ENCODE measurements at regions not wholly inside any gene's neighbourhood (a gene's known extent, or its start where the extent isn't known, plus 50 kb on each side); places are given as distances from the start of the nearest gene placed in this dataset.

DNA sequence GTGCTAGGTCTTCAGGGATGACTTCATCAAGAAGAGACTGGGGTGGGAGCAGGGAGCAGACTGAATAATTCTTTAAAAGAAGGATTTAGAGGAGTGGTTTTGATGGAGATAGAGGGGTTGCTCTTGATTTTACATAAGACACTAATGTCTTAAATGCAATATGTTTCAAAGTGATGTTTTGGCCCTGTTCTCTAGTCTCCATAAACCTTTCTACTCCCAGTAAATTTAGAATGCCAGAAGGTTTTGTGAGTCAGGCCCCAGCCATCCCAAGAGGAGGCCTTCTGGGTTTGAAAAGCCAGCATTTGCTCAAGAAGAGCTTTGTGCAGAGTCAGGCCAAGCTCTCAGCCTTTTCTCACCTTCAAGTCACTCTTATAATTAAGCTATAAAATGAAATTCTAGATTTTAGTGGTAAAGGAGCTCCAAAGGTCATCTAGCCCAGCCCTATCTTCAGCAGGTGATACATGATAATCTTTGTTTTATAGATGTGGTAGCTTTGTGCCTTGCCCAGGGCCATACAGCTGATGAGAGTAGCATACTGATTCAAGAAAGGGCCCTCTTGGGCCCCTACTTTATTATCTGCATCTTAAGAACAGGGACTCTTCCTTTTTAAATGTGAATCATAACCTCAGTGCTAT, 122.8 kb upstream of the MTNR1B start:
- DNase-seq, result no peak

DNA sequence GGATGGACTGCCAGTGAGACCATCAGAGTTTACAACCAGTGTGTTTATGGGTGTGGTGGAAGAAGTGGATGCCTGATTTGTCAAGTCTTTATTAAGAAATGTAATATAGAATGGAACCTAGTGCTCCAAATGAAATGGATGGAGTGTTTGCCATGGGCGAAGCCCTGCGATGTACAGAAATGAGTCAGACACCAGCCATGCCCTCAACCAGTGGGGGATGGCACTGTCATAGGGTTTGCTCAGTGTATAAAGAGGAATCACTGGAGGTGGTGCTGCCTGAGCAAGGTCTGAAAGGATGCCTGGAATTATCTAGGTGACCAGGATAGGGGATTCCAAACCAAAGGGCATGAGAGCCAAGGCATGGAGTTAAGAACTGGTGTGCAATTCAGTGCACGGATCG, 120.9 kb upstream of the MTNR1B start:
- DNase-seq, result no peak

DNA sequence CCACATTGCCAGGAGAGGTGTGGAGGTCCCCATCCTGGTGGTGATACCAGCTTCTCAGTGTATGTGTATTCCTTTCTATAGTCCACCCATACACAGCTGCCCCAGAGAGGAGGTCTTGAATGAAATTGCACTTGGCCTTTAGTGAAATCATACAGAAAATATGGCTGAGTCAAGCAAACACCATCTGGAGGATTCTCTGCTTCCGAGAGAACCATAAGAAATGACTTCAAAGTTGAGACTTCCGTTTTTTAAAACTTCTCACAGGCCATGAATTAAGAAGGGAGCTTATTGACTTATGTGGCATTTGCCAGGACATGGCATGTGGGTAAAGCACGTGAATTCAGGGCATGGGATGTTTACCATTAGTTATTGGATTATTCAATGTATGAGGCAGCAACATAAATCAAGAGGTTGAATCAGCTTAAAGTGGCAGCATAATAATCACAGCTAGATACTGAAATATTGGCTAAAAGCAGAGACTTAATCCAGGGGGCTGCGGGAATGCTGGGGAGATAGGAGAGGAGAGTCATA, 119.1 kb upstream of the MTNR1B start:
- no peak for DNase-seq

DNA sequence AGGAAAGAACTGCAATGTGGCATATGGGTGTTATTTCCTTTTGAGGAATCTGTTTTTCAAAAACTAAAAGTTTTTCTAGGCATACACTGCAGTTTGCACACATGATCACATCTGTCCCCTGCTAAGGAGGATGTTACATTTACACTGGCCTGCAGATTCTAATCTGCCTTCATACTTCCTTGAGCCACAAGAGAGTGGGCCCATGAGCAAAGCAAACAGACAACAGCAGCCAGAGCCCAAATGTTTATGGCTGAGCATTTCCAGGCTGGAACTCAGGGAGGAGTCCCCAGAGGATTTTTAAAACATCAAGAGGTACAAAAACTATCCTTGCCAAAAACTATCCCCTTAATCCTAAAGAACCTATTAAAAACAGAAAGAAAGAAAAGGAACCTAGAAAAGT, 117.2 kb upstream of the MTNR1B start:
- no peak for DNase-seq

DNA sequence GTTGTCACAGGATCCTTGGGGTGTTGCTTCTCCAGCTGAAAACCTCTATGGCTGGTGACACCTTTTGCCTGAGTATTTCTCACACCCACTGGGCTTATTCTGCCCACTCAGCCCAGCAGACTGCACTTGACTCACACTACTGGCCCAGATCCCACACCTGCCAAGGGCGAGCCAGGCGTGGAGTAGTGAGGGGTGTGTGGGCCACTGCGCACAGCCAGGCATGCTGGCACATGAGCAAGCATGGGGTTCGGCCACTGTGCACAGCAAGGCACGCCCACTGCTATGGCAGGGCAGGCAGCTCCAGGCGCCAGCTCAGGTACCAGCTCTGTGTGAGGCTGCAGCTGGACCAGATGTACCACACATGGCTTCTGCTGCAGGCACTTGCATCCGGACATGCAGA, 116.5 kb upstream of the MTNR1B start:
- DNase-seq, result no peak

DNA sequence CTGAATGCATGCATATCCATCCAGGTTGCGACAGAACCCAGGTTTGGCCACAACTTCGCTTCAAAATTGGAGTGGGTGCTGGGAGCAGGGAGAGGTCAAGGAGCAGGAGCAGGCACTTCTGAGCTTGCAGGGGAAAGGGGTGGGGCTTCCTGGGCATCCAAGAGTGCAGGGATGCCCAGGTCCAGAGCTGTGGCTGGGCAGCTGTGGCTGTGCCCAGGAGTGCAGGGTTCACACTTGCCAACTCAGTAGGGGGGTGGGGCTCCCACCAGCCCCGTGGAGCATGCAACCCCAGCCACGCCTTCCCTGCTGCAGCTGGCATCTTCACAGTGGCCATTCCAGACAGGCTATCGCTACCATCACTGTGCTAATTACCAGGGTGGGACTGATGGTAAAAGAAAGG, 115.3 kb upstream of the MTNR1B start:
- DNase-seq, result no peak

DNA sequence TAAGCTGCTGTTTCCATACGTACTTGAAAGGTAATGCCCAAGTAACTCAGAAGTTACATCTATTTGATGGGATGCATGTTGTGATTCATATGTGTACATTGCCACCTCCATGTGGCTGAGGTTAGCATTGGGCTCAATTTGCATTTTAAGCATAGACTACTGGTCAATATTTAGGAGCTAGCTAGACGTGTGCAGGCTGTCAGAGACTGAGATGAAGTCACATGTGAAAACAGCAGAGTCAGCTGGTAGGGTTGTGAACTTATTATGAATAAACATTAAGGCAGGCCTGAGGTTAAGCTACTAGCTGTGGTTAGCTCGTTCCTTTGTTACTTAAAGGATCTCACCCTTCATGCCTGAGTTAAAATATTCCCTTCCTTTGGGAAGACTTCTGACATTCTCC, 114.5 kb upstream of the MTNR1B start:
- no peak for DNase-seq

DNA sequence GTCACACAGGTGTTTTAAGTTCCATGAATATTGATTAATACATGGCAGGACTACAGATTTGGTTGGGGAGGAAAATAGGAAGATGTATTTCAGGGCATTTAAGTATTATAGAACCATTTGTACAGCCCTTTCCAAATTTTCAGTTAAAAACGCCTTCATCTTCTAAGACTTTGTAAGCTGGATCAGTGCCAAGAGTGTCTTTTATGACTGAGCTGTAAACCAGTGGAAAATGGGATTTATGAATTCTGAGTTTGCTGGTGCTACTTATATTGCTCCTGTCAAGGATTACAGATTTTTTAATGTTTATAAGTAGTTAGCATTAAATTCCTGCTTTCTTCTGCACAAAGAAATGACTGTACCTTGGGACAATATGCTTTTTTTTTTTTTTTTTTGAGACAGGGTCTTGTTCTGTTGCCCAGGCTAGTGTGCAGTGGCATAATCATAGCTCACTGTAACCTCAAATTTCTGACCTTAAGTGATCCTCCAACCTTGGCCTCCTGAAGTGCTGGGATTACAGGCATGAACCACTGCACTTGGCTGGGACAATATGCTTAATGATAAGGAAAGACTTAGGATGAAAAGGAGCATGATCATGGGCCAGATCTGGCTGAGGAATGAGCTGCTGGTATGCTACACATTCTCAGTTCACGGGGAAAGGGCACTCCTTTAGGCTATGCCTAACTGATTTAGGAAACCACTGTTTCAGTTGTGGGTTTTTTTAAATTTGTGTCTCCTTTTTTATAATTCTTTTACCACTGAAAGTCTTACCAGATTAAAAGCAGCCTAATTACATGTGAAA, 113.6 kb upstream of the MTNR1B start:
- no peak for DNase-seq

DNA sequence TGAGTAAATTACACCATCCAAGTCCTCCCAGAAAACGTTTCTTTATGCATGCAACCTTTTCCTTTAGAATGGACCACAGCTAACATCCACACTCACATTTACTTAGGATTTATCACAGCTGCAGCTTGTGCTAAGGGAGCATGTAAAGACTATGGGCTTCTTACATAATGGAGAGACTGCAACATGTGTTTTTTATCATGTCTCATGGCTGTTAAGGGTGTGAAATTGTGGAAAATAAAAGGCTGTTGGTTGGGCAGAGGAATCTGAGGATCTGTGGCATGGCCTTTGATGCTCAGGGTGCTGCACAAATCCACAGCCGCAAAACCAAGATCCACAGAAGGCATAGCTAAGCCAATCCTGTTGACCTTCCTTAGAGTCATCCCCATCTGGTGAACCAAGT, 112.0 kb upstream of the MTNR1B start:
- DNase-seq, result no peak

DNA sequence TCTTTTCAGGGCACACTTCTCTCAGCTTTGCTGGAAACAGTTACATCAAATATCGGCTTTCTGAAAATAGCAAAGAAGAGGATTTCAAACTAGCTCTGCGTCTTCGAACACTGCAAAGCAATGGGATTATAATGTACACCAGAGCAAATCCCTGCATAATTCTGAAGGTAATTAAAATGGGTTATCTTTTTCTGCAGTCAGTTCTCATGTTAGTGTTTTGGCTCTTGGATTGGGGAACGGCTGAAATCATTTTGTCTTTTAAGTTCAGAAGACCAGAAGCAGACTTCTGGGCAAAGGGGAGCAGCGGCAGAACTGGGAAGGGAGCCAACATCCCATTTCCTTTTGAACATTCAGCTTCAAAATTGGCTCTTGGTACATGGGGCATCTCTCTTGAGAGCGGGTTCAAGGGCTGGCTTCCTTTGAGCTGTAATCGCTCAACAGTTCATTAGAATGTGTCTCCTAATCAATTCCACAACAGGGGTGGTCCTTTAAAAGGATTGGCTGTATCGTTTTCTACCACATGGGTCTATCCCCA, 110.2 kb upstream of the MTNR1B start:
- DNase-seq, result no peak

DNA sequence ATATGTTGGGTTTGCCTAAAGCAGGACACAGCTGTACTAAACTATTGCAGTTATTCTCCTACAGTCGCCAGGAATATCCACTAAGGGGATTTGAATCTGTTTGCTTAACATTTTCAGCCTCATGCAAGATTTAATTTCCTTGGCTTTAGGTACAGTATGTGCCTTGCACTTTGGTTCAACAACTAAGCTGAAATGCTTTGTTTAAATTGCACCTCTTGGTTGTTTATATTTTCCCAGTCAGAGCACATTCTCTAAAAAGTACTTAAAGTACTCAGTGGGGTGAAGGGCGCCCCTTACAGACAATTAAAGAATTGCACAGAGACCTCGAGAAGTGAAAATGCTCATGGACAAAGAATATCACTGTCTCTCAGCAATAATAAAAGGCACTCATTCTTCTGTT, 107.8 kb upstream of the MTNR1B start:
- no peak for DNase-seq

DNA sequence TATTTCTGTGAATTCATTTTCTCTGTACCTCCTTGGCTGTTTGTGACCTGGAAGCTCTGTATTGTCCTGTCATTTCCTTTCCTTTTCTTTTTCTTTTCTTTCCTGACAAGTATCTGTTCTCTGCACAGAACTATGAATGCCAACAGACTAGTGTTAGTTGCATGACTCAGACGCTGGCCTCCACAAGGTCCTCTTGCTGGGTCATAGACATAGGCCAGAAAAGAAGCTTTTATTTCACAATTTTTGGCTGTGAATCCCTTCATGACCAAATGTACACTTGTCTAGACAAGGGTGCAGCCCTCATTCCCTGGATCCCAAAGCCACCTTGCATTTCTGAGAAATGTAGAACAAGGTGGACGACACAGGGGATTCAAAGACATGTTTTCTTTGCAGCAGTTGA, 104.1 kb upstream of the MTNR1B start:
- no peak for DNase-seq

DNA sequence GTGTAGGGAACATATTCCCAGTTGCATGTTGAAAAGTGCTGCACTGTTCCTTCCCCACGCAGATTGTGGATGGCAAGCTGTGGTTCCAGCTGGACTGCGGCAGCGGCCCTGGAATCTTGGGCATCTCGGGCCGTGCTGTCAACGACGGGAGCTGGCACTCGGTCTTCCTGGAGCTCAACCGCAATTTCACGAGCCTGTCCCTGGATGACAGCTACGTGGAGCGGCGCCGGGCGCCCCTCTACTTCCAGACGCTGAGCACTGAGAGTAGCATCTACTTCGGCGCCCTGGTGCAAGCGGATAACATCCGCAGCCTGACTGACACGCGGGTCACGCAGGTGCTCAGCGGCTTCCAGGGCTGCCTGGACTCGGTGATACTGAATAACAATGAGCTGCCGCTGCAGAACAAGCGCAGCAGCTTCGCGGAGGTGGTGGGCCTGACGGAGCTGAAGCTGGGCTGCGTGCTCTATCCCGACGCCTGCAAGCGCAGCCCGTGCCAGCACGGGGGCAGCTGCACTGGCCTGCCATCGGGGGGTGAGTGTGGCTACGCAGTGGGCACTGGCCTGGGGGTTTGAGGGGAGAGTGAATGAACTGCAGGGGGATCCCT, 102.7 kb upstream of the MTNR1B start:
- no peak for DNase-seq

DNA sequence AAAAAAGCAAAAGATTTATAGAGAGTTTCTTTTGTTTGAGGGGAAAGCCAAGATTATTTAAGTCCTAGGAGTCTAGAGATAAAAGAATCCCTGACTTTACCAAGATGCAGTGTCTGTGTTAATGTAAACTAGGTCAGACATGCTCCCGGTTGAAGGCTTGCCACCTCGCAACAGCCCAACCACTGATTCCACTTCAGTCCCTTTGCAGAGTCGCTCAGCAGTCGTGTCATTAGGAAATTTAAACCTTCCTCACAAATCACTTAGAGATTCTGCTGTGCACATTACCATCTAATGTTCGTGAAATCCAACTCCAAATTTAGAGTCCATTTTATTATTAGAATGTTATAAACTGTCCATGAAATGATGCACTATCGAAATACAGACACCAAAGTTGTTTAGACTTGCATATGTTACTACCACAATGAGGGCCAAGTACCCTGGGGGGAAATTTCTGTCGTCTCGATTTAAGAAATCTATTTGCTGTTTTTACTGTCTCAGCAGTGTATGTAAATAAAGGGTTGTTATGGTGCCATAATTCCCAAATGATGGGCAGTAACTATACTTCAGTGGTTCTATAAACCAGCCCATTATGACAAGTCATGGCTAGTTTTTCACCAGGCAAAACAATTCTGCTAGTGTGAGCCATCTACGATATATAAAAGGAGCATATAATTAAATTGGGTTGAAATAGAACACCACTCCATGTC, 101.4 kb upstream of the MTNR1B start:
- DNase-seq, result no peak

DNA sequence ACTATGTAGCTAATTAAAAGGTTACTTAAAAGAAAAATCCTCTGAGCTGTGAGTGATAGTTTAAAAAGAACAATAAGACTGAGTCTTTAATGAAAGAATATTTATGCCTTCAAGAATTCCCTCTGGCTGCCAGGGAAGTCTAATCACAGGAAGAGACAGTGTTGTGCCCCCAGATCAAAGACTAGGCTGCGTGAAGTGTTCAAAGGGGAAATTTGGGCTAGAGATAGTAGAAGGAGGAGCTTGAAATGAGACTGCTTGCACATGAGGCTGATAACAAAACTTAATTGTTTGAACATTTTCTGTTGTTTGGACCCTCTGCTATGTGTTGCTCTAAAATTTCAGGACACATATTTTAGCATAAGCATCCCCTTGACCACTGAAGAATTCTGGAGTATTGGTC, 99.7 kb upstream of the MTNR1B start:
- no peak for DNase-seq

DNA sequence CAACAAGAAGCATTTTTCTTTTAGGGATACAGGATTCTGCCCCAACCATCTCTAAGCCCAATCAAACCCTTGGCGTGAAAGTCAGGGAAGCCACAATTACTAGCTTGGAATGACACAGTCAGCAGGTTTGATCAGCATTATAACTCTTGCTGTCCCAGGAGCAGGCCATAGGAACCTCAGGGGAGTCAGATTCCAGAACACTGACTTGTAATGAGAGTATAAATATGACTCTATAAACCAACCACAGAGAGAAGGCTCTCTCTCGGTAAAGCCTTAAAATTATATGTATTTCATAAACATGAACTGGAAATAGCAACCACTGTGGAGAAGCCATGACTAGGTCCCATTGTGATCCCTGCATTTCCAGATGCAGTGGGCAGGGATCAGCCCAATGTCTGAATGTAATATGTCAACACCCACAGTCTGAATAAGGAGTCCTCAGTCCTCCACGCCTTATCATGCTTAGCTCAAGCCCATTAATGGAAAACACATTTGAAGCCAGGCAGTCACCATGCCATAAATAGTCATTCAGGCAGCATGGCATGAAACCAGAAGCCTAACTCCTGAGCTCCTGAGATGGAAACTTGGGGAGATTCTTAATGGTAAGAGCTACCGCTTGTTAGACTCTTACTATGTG, 99.1 kb upstream of the MTNR1B start:
- DNase-seq, result no peak

DNA sequence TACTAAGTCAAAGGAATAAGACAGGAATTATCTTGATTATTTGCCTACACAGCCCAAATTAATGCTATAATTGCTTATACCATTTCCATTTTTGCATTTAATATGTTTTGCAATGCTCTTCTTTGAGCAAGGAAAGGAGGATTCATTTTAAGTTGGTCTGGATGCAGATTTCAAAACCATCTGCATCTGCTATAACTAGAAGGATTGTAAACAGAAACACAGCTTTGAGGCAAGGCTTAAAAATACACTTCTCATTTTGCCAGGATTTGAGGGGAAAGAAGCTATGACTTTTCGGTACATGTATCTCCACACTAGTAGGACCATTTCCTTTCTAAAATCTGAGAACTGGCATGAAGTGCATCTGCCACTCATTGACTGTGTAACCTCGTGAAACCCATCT, 95.9 kb upstream of the MTNR1B start:
- DNase-seq, result no peak

DNA sequence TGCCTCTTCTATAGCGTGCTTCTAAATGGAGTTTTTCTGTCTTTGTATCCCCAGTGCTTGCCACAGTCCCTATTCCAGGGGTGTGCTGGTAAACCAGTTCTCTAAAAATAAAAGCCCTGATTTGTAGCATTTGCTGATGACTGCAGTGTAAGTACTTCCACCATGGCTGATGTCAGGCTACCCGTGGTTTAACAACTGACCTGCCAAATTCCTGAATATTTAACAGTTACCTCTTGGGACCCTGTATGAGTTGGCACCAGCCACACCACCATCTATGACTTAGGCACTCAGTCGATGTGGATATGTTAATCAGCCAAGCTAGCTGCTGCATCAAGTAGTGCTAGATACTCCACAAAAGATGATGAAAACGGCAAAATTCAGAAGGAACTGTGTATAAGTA, 94.0 kb upstream of the MTNR1B start:
- no peak for DNase-seq

DNA sequence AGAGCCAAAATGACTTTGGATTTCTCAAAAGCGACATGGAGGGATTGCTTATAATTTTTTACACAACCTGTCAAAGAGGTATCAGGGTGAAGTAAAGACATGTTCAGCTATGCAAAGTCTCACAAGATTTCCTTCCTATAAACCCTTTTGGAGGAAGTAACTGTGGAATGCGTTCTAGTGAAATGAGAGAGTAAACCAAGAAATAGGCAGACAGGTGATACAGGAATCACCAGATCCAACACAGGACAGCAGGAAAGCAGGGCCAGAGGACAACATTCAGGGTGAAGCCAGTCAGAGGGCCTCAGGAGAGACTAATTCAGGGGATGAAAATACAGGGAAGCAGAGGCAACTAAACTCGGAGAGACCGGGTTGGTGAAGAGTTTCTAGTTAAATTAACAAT, 90.4 kb upstream of the MTNR1B start:
- no peak for DNase-seq

DNA sequence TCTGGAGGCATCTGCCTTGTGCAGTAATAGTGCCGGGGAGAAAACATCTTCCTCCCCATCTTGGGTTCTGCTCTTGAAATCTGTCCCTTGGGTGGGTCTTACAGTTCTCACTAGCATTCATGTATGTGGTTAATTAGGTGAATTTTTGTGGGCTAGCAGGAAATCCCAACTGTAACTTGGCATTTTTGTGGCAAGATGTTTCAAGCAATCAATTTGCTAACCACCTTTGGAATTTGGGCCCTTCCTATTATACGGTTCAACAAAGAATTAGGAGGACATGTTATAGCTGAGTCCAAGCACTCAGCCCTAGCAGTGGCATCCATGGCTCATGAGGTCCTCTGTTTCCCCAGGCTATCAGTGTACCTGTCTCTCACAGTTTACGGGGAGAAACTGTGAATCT, 89.1 kb upstream of the MTNR1B start:
- no peak for DNase-seq

DNA sequence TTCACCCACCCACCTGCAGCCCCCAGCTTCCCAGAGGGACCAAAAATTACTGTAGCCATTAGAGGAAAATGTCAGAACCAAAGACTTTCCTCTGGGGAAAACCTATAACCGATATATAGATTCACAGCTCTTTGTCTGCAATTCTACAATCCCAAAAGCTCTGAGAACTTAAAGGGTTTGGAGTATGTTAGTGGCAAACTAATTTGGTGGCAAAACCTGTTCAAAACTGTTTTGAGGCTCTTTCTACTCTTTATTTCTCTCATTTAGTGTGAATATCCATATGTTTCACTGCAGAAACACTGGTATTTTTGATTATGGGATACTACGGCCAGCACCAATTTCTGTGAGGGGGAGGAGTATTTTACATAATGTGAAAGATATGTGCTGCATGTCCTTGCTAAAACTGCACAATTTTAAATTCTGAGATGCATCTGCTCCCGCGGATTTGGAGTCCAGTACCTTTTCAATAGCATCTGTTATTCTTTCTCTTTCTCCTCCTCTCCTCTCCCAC, 87.5 kb upstream of the MTNR1B start:
- DNase-seq, result no peak

DNA sequence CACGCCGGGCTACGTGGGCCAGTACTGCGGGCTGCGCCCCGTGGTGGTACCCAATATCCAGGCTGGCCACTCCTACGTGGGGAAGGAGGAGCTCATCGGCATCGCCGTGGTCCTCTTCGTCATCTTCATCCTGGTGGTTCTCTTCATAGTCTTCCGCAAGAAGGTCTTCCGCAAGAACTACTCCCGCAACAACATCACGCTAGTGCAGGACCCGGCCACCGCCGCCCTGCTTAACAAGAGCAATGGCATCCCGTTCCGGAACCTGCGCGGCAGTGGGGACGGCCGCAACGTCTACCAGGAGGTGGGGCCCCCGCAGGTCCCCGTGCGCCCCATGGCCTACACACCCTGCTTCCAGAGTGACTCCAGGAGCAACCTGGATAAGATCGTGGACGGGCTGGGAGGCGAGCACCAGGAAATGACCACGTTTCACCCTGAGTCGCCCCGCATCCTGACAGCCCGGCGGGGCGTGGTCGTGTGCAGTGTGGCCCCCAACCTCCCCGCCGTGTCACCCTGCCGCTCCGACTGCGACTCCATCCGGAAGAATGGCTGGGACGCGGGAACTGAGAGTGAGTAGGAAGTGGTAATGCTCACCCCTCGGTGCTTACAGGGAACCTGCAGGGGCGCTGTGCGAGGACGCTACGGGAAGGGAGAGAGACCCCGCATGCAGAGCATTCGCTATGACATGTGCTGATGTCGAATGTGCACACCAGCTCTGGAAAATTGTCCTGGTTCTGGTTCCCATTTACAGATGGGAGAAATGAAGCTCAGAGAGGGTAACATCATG, 86.4 kb upstream of the MTNR1B start:
- no peak for DNase-seq
